HepG2 (cell line): ENCODE measurements at regions not wholly inside any gene's neighbourhood (a gene's known extent, or its start where the extent isn't known, plus 50 kb on each side); places are given as distances from the start of the nearest gene placed in this dataset.

Source experiments
- ATAC-seq: fragments of 200-7000 bp; cut with Tn5 transposase; 3 replicates; pipeline ENCODE4 v1.9.1; 2020; ENCODE audit warnings: mild to moderate bottlenecking, moderate library complexity
- BruUV-seq: library from RNA; stranded (reverse); fragments of 400-500 nt; replicated peaks from 2 replicates; lab custom pipeline; 2021; lab: Mats Ljungman, UMichigan
- CTCF ChIA-PET: fragments of 300-600 bp; formaldehyde crosslinking; extraction: SDS; loops from one replicate; lab custom pipeline; 2021; ENCODE audit warnings: low total read pairs, inconsistent platforms, low intra/inter-chr PET ratio; lab: Yijun Ruan, JAX
- POLR2A ChIA-PET: fragments of 350-600 bp; sonication (Branson Sonifier 250); formaldehyde crosslinking; loops from one replicate; lab custom pipeline; 2020; ENCODE audit warnings: antibody characterized with exemption, inconsistent platforms; lab: Yijun Ruan, JAX
- DNase-seq: peaks from one replicate; pipeline ENCODE4 v3.0.0-alpha.2; 2015; ENCODE audit warnings: low spot score
- FAIRE-seq: peaks from 3 replicates; lab custom pipeline; 2011; peaks lifted over from hg19 to GRCh38; lab: Jason Lieb, UNC
- H2AFZ ChIP-seq: one replicate; pipeline ENCODE4 v1.6.1; 2011; ENCODE audit warnings: low read length, inconsistent platforms
- H3K27ac ChIP-seq: fragments of 300-600 bp; 3 replicates; pipeline ENCODE4 v1.8.0; 2011; ENCODE audit warnings: mixed run types, mild to moderate bottlenecking, mixed read lengths, low read length, inconsistent platforms; ENCODE audit not compliant: insufficient read depth; ENCODE audit errors: extremely low read length
- H3K27me3 ChIP-seq, 2 experiments: fragments of 200-600 bp in 1 of 2; 2 replicates in 1 of 2; 3 replicates in 1 of 2; pipeline versions ENCODE4 v1.6.0 to v1.8.0; 2011; ENCODE audit warnings: low read length in 2 of 2, mild to moderate bottlenecking in 2 of 2, moderate library complexity in 2 of 2, inconsistent platforms in 1 of 2; ENCODE audit not compliant: insufficient read depth in 2 of 2, control insufficient read depth in 1 of 2
- H3K36me3 ChIP-seq, 2 experiments: fragments of 200-600 bp in 1 of 2; replicated peaks in 1 of 2; 2 replicates in 1 of 2; 3 replicates in 1 of 2; pipeline versions ENCODE4 v1.5.1 to v1.8.0; 2011; ENCODE audit warnings: low read length in 2 of 2, inconsistent platforms in 1 of 2; ENCODE audit not compliant: insufficient read depth in 2 of 2, control insufficient read depth in 1 of 2
- H3K4me1 ChIP-seq: 2 replicates; pipeline ENCODE4 v1.5.1; 2012; ENCODE audit warnings: low read length, inconsistent platforms; ENCODE audit not compliant: insufficient read depth
- H3K4me2 ChIP-seq: 2 replicates; pipeline ENCODE4 v1.6.0; 2011; ENCODE audit warnings: low read depth, low read length, inconsistent platforms
- H3K4me3 ChIP-seq, 3 experiments: fragments of 200-600 bp in 1 of 3; sonication (generic), shearing (Covaris generic) in 1 of 3; replicated peaks in 1 of 3; 2 replicates each; pipeline ENCODE4 v1.5.1; 2011 to 2016; ENCODE audit warnings: low read length in 3 of 3, inconsistent platforms in 2 of 3, low read depth in 2 of 3, mild to moderate bottlenecking in 2 of 3, control low read depth in 1 of 3, mixed read lengths in 1 of 3; ENCODE audit not compliant: insufficient read depth in 1 of 3
- H3K79me2 ChIP-seq: one replicate; pipeline ENCODE4 v1.6.1; 2011; ENCODE audit warnings: low read length, inconsistent platforms; ENCODE audit not compliant: insufficient read depth
- H3K9ac ChIP-seq: 2 replicates; pipeline ENCODE4 v1.6.0; 2011; ENCODE audit warnings: mild to moderate bottlenecking, low read depth, low read length, inconsistent platforms; ENCODE audit not compliant: insufficient read depth
- H3K9me3 ChIP-seq: 2 replicates; pipeline ENCODE4 v1.5.1; 2012; ENCODE audit warnings: mild to moderate bottlenecking, low read length
- H4K20me1 ChIP-seq: 2 replicates; pipeline ENCODE4 v1.6.0; 2011; ENCODE audit warnings: inconsistent platforms, mild to moderate bottlenecking, low read length, moderate library complexity; ENCODE audit not compliant: insufficient read depth
- CAMTA2 ChIP-seq: sonication (generic); formaldehyde crosslinking; IDR thresholded peaks from 2 replicates; pipeline ENCODE4 v1.4.0; 2020; ENCODE audit warnings: mild to moderate bottlenecking, missing genetic modification reagents, borderline replicate concordance
- E2F2 ChIP-seq: sonication (generic); formaldehyde crosslinking; IDR thresholded peaks from 2 replicates; pipeline ENCODE4 v1.4.0; 2020; ENCODE audit warnings: missing genetic modification reagents, borderline replicate concordance
- EEA1 ChIP-seq: sonication (generic); formaldehyde crosslinking; IDR thresholded peaks from 2 replicates; pipeline ENCODE4 v1.5.1; 2020; ENCODE audit warnings: mild to moderate bottlenecking, missing genetic modification reagents, borderline replicate concordance
- ELF1 ChIP-seq: sonication (generic); formaldehyde crosslinking; IDR thresholded peaks from 2 replicates; pipeline ENCODE4 v1.4.0; 2020; ENCODE audit warnings: missing genetic modification reagents
- NCOA5 ChIP-seq: sonication (generic); formaldehyde crosslinking; IDR thresholded peaks from 2 replicates; pipeline ENCODE4 v1.4.0; 2020; ENCODE audit warnings: missing genetic modification reagents
- NKX3-1 ChIP-seq: sonication (generic); formaldehyde crosslinking; IDR thresholded peaks from 2 replicates; pipeline ENCODE4 v1.5.0; 2020; ENCODE audit warnings: missing genetic modification reagents
- SMAD3 ChIP-seq: sonication (generic); formaldehyde crosslinking; IDR thresholded peaks from 2 replicates; pipeline ENCODE4 v1.4.0; 2020; ENCODE audit warnings: missing genetic modification reagents
- SOX13 ChIP-seq, 3 experiments: fragments of 450-650 bp in 1 of 3; sonication (generic) in 1 of 3; formaldehyde crosslinking in 1 of 3; IDR thresholded peaks in 2 of 3; conservative IDR thresholded peaks in 1 of 3; 2 replicates each; pipeline versions ENCODE4 v1.5.0 to v1.6.1; 2016 to 2020; ENCODE audit warnings: antibody characterized with exemption in 1 of 3, mild to moderate bottlenecking in 1 of 3, missing compliant biosample characterization in 1 of 3, missing genetic modification reagents in 1 of 3, moderate library complexity in 1 of 3
- ZNF180 ChIP-seq: sonication (generic); formaldehyde crosslinking; IDR thresholded peaks from 2 replicates; pipeline ENCODE4 v1.4.0; 2020; ENCODE audit warnings: low read depth, missing genetic modification reagents, borderline replicate concordance
- ZNF264 ChIP-seq: sonication (generic); formaldehyde crosslinking; IDR thresholded peaks from 2 replicates; pipeline ENCODE4 v1.4.0; 2020; ENCODE audit warnings: missing genetic modification reagents
- ZNF317 ChIP-seq: sonication (generic); formaldehyde crosslinking; IDR thresholded peaks from 2 replicates; pipeline ENCODE4 v1.5.0; 2020; ENCODE audit warnings: mild to moderate bottlenecking, missing genetic modification reagents
- ZNF367 ChIP-seq: sonication (generic); formaldehyde crosslinking; IDR thresholded peaks from 2 replicates; pipeline ENCODE4 v1.4.0; 2020; ENCODE audit warnings: missing genetic modification reagents, borderline replicate concordance
- ZNF431 ChIP-seq: sonication (generic); formaldehyde crosslinking; IDR thresholded peaks from 2 replicates; pipeline ENCODE4 v1.9.0; 2022; ENCODE audit warnings: missing genetic modification reagents, low read depth, mild to moderate bottlenecking, borderline replicate concordance
- ZNF468 ChIP-seq: sonication (generic); formaldehyde crosslinking; IDR thresholded peaks from 2 replicates; pipeline ENCODE4 v1.8.0; 2022; ENCODE audit warnings: mild to moderate bottlenecking, moderate library complexity, missing genetic modification reagents
- ZNF580 ChIP-seq: IDR thresholded peaks from 2 replicates; pipeline ENCODE4 v1.6.1; 2016; ENCODE audit warnings: low read depth, borderline replicate concordance
- ZNF615 ChIP-seq: sonication (generic); formaldehyde crosslinking; IDR thresholded peaks from 2 replicates; pipeline ENCODE4 v1.5.0; 2020; ENCODE audit warnings: mild to moderate bottlenecking, missing genetic modification reagents, borderline replicate concordance
- ZNF713 ChIP-seq: sonication (generic); formaldehyde crosslinking; IDR thresholded peaks from 2 replicates; pipeline ENCODE4 v1.4.0; 2020; ENCODE audit warnings: mild to moderate bottlenecking, missing genetic modification reagents
- ZNF816 ChIP-seq: sonication (generic); formaldehyde crosslinking; IDR thresholded peaks from 2 replicates; pipeline ENCODE4 v1.8.0; 2022; ENCODE audit warnings: missing genetic modification reagents, mild to moderate bottlenecking, borderline replicate concordance
- WGBS: methylation state at CpG from one replicate; pipeline ENCODE4 v1.1.6; 2017; ENCODE audit warnings: low lambda C conversion rate; 5-methylcytosine and 5-hydroxymethylcytosine counted together
- in situ Hi-C: cut with HindIII; loops from 2 replicates; pipeline ENCODE4 v1.10.0; 2017; ENCODE audit warnings: low pct_unique_long_range_greater_than_20kb; ENCODE audit not compliant: extremely low pct_ligation_motif_present
- intact Hi-C: fragments of 100-400 bp; cut with micrococcal nuclease; formaldehyde crosslinking; loops from one replicate; pipeline ENCODE4 v1.10.0; 2022; ENCODE audit not compliant: unreplicated experiment
- TF ChIP-seq, protein P1 (sequence below): fragments of 450-650 bp; IDR thresholded peaks from 2 replicates; pipeline ENCODE4 v1.6.1; 2017

- no peak for FAIRE-seq
- H3K4me2 ChIP-seq = no peak overlapping the region
- no peak overlapping the region for H3K9ac ChIP-seq
- peaks cover 0 to 33% of the 10 kb centered on the region in 2 experiments; a peak in 3 of 5 replicates for H3K27me3 ChIP-seq
- ChIA-PET CTCF (no interaction called here), POLR2A (no interaction called here)
- intact Hi-C loops (no loop called here), in situ Hi-C loops (no loop called here)
- no peak for TF ChIP-seq ZNF713 (CRISPR knock-in tag)
- no peak for TF ChIP-seq ZNF580 (CRISPR knock-in tag)
- no peak for TF ChIP-seq NCOA5
- no peak for TF ChIP-seq EEA1 (CRISPR knock-in tag)
- TF ChIP-seq ZNF468 (CRISPR knock-in tag) = no peak
- no peak for TF ChIP-seq ZNF816 (CRISPR knock-in tag)
- TF ChIP-seq ZNF615 = no peak
- TF ChIP-seq, protein P1, sequence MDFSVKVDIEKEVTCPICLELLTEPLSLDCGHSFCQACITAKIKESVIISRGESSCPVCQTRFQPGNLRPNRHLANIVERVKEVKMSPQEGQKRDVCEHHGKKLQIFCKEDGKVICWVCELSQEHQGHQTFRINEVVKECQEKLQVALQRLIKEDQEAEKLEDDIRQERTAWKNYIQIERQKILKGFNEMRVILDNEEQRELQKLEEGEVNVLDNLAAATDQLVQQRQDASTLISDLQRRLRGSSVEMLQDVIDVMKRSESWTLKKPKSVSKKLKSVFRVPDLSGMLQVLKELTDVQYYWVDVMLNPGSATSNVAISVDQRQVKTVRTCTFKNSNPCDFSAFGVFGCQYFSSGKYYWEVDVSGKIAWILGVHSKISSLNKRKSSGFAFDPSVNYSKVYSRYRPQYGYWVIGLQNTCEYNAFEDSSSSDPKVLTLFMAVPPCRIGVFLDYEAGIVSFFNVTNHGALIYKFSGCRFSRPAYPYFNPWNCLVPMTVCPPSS = no peak
- no peak for TF ChIP-seq ZNF367 (CRISPR knock-in tag)
- TF ChIP-seq NKX3-1 (CRISPR knock-in tag) = no peak
- TF ChIP-seq SOX13 (IDR thresholded peaks at IDR 0.05) = no peak
- TF ChIP-seq SOX13 (CRISPR knock-in tag; conservative IDR thresholded peaks at IDR 0.05 in 1 of 2, IDR thresholded peaks at IDR 0.05 in 1 of 2) = no peak
- no peak for TF ChIP-seq ZNF317
- no peak for TF ChIP-seq ZNF180
- no peak for TF ChIP-seq CAMTA2 (CRISPR knock-in tag)
- TF ChIP-seq ELF1 (CRISPR knock-in tag) = no peak
- no peak for TF ChIP-seq ZNF264
- TF ChIP-seq SMAD3 (CRISPR knock-in tag) = no peak
- TF ChIP-seq ZNF431 (CRISPR knock-in tag) = no peak
- TF ChIP-seq E2F2 (CRISPR knock-in tag) = no peak
- H4K20me1 ChIP-seq = no peaks in the 10 kb centered on the region
- H3K27ac ChIP-seq = no peak overlapping the region
- 5% methylated on average over 2 of the region's 2 CpGs for WGBS
- H3K36me3 ChIP-seq = no peaks in the 10 kb centered on the region
- no TSS peak for BruUV-seq
- H3K9me3 ChIP-seq = no peaks in the 10 kb centered on the region
- no peak overlapping the region for H3K4me3 ChIP-seq
- H2AFZ ChIP-seq = no peak overlapping the region
- DNase-seq = no peak
- ATAC-seq = no peak
- no peaks in the 10 kb centered on the region for H3K79me2 ChIP-seq
- H3K4me1 ChIP-seq = no peaks in the 10 kb centered on the region
Measured at GRCh38 chr16:87119168-87119567, 198.0 kb downstream of the C16orf95 start.
